SW480 (cell line): ENCODE measurements at regions not wholly inside any gene's neighbourhood (a gene's known extent, or its start where the extent isn't known, plus 50 kb on each side); places are given as distances from the start of the nearest gene placed in this dataset.

ENCODE experiments used
- DNase-seq: peaks from one replicate; pipeline ENCODE4 v3.0.0-alpha.2; 2016; ENCODE audit warnings: low spot score

- DNase-seq: no peak
These were observed 510.0 kb downstream of the BCL11B start for GRCh38 chr14:98761993-98762392.

DNA sequence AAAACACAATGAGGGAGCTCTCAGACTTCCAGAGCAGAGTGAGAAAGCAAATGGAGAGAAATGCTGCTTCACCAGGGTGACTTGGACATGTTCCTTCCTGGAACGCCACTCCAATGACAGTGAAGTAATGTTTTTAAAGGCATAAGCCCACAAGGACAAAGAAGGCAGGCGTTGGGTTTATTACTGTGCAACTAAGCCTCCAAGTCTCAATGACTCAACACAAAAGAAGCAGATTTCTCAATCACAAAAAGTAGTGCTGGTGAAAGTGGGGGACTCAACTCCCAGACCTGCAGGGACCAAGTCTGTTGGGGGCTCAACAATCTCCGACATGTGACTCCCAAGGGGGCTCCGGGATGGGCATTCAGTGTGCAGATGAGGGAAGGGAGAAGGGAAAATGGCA lies 505.2 kb downstream of the BCL11B start:
- DNase-seq: no peak

- no peak for DNase-seq
These were observed 502.7 kb downstream of the BCL11B start for GRCh38 chr14:98769326-98769725.

- DNase-seq: no peak
These were observed 501.8 kb downstream of the BCL11B start for GRCh38 chr14:98770151-98770550.

GRCh38 chr14:98773814-98774213 lies 498.2 kb downstream of the BCL11B start:
- no peak for DNase-seq

- DNase-seq: no peak
These were observed 496.1 kb downstream of the BCL11B start for GRCh38 chr14:98775892-98776291.

GRCh38 chr14:98782062-98782461 lies 489.9 kb downstream of the BCL11B start:
- no peak for DNase-seq

DNA sequence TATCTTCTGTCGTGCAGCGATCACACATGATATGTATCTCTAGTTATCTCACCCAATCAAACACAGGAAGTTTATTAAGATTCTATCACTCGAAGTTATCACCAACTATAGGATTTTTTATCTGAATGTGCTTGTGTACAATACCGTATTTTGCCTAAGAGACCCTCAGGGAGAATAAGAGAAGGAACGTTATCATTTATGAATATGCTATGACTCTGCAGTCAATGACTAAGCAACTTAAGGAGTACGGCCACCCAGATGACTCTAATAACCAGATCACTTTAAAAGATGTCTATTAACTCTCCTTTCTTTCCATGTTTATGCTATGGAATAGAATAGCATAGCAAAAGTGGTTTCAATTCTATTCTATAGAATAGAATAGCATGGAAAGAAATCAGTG lies 486.4 kb downstream of the BCL11B start:
- no peak for DNase-seq

GRCh38 chr14:98786456-98786855 lies 485.5 kb downstream of the BCL11B start:
- DNase-seq: no peak

- DNase-seq: no peak
These were observed 480.3 kb downstream of the BCL11B start for GRCh38 chr14:98791661-98792060.

GRCh38 chr14:98792171-98792570 lies 479.8 kb downstream of the BCL11B start:
- DNase-seq: no peak

- peak; percentile 61 for DNase-seq
These were observed 473.9 kb downstream of the BCL11B start for GRCh38 chr14:98798099-98798498.

DNA sequence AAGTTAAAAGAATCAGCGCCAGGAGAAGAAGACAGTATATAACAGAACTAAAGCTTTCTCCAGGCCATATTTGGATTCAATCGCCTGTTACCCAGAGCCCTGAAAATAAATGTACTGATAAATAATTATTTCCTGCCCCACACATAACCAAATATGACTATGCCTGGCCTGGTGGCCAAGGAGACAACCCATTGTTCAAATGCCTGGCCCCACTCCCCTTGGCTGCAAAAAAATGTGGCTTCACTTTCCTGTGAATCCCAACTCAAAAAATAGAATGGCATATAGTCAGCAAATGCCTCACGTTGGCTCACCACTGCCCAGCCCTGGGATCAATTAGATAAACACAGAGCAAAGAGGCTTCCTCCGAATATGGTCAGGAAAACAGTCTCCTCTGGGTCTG lies 472.1 kb downstream of the BCL11B start:
- DNase-seq: no peak

DNA sequence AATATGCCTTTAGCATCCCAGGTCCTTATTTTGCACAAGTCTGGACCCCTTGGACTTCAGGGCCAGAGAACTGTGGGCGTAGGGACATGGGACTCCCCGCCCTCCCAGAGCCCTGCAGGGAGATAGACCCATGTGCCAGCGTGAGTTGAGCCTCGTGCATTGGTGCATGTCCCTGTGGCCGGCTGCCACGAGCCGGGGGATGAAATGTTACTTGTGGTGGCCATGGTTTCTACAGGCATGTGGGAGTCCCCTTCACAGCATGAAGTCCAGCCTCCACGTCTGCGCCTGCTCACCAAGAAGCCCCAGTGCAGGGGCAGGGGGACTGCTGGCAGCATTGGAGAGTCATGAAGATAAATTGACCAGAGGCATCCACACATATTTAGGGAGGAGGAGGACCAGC lies 470.0 kb downstream of the BCL11B start:
- DNase-seq: no peak

DNA sequence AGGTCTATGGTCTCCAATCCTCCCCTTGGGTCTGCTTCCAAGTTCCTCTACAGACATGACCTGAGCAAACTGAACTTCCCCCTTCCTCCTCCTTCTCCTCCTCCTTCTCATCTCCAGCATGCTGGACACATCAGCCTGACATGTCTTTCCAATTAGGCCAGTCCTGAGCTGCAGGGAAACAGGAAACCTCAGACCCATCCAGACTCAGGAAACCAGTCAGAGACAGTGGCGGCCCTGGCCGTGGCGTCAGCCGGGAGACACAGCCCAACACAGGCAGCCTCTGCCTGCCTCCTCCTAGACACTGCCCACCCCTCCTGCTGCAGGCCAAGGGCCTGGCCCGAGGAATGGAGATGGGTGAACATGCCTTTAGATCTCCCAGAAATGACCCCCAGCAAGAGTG lies 468.8 kb downstream of the BCL11B start:
- no peak for DNase-seq

DNA sequence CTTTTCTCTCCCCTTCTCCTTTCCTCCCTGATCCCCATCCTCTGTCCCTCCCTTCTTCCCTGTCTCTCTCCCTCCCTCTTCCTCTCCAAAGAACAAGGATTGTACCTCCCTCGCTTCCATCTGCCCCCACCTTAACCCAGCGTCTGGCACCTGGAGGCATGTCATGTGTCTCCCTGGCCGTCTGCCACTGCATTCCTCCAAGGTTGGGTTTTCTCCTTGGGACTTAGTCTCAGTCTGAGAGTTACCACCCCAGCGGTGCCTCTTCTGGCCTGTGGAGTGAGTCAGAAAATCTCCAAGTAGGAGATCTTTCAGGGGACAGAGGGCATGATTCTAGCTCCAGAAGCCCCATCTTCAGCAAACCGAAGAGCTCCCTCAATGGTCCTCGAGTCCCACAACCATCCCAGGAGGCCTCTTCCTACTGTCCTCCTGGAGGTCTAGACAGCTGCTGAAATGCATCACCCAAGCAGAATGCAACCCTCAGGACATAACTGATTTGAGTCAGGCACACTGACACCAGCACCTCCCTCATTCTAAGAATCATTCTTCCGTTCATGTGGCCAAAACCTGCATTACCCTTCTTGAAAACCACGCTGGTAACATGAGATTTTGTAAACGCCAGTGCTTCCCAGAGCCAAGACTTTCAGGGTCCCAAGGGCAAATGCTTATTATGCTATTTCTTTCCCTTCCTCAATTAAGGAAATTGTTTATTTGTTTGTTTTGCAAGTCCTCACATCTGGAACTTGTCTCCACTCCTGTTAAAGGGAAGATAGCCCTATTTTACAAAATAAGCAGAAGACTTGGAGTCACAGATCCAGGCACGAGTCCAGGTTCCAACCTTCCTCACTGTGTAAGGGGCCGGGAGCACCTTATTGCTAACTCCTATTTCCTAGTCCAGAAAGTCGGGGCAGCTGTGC lies 463.2 kb downstream of the BCL11B start:
- DNase-seq: no peak

GRCh38 chr14:98816195-98816594 lies 455.8 kb downstream of the BCL11B start:
- no peak for DNase-seq

DNA sequence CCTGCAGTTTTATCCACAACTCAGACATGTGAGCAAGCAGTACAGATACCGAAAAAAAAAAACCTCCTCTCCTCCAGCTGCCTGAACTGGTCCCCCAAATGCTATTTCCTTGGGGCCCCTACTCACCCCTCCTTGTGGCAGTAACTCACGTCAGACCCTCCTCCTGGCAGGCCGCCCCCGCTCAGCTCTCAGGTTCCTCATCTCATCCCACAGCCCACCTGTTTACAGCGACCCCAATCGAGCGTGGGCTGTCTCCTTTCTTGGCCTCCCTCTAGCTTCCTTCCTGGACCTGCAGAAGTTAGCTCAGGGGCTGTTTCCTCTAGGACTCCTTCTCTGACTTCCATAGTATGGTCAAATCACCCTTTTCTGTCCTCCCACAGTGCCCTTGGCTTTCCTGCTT lies 455.3 kb downstream of the BCL11B start:
- DNase-seq: no peak

GRCh38 chr14:98819132-98819866 lies 452.7 kb downstream of the BCL11B start:
- DNase-seq: no peak

- DNase-seq: no peak
These were observed 452.2 kb downstream of the BCL11B start for GRCh38 chr14:98819867-98820206.

DNA sequence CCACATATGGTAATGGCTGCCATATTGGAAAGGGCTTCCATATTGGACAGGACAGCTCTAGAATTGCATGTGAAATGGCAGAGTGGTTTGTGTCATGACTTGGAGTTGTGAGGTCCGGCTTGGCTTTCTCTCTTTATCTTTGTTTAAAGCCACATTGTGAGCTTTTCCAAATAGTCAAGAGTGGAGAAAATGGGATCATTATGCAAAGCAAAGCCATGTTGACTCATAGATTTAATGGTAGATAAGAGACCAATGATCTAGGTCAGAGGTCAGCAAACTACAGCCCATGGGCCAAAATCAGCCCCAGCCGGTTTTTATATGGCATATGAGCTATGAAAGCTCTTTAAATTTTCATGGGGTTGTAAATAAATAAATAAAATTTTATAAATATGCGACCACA lies 449.1 kb downstream of the BCL11B start:
- peak; percentile 18 for DNase-seq

DNA sequence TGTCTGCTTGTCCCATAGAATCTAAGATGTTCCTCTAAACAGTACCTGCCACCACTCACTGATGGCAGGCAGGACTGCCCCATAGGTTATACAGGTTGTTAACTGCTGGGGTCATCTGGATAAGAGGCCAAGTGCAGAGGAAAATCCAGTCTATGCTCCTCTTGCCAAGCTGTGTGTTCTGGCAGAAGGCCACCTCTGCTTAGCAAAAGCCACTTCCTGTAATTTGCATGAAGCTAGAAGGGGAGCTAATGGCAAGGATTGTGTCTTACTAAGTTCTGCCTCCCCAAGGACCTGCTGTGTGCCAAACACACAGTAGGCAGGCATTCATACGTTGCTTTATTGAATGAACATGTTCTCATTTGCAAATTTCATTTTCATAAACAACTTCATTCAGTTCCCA lies 445.4 kb downstream of the BCL11B start:
- DNase-seq: no peak

DNA sequence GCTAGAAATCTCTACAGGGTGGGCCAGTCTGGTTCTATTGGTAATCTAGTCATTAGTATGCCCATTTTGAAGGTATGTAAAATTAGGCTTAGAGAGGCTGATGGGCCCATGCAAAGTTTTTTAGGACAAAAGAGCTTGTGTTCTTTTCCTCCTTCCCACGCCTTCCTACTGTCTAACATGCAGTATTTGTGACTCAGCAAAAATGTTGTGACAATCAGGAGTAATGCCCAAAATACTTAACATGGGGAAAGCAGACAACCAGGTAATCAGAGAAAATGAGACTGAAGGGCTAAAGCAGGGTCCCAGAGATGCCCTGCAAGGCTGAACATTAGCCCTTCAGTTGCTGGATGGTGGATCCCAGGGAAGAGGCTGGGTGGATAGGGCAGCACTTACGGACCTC lies 437.9 kb downstream of the BCL11B start:
- peak; percentile 26 for DNase-seq
